Stomach (tissue), 8 donors: ENCODE measurements at regions not wholly inside any gene's neighbourhood (a gene's known extent, or its start where the extent isn't known, plus 50 kb on each side); places are given as distances from the start of the nearest gene placed in this dataset.

Source experiments
- DNase-seq, 2 donors: peaks; one replicate each; pipeline versions ENCODE4 v3.0.0 to v3.0.0-alpha.2; 2013 to 2019
- H3K27ac ChIP-seq, 5 donors: fragments of 200-600 bp in 4 of 5; sonication (generic) in 4 of 5; one replicate each; pipeline ENCODE4 v1.5.1; 2013 to 2019; ENCODE audit warnings: mild to moderate bottlenecking in 1 of 5, moderate library complexity in 1 of 5
- H3K27me3 ChIP-seq, 3 donors: fragments of 200-600 bp; sonication (generic); one replicate each; pipeline ENCODE4 v1.5.1; 2017 to 2019; ENCODE audit warnings: mixed run types in 1 of 3
- H3K36me3 ChIP-seq, 4 donors: fragments of 200-600 bp; sonication (generic); 1 replicate in 3 of 4; 2 replicates in 1 of 4; pipeline ENCODE4 v1.5.1; 2016 to 2019
- H3K4me1 ChIP-seq, 4 donors: fragments of 200-600 bp; sonication (generic); one replicate each; pipeline ENCODE4 v1.5.1; 2016 to 2019
- H3K4me3 ChIP-seq, 4 donors: fragments of 200-600 bp; sonication (generic) in 3 of 4; one replicate each; pipeline ENCODE4 v1.5.1; 2016 to 2019; ENCODE audit warnings: mild to moderate bottlenecking in 1 of 4
- H3K9me3 ChIP-seq, 4 donors: fragments of 200-600 bp; sonication (generic); one replicate each; pipeline ENCODE4 v1.5.1; 2016 to 2019
- CTCF ChIP-seq, 7 experiments: fragments of 450-650 bp in 4 of 7; fragments of 200-600 bp in 3 of 7; sonication (generic) in 3 of 7; IDR thresholded peaks; one replicate each; pipeline ENCODE4 v1.5.1; 2016 to 2019; ENCODE audit warnings: antibody characterized with exemption in 7 of 7, control low read depth in 2 of 7, mild to moderate bottlenecking in 1 of 7
- EP300 ChIP-seq: sonication (generic); formaldehyde crosslinking; IDR thresholded peaks from one replicate; pipeline ENCODE4 v1.6.1; 2017; ENCODE audit warnings: antibody characterized with exemption
- POLR2A ChIP-seq, 4 donors: fragments of 450-650 bp; IDR thresholded peaks; one replicate each; pipeline ENCODE4 v1.6.1; 2016; ENCODE audit warnings: antibody characterized with exemption in 4 of 4, control low read depth in 2 of 4, mild to moderate bottlenecking in 1 of 4, moderate library complexity in 1 of 4
- POLR2AphosphoS5 ChIP-seq, 3 donors: sonication (generic); formaldehyde crosslinking; IDR thresholded peaks; one replicate each; pipeline ENCODE4 v1.6.1; 2016; ENCODE audit warnings: antibody characterized with exemption in 3 of 3
- WGBS, 5 donors: extraction: QIAGEN DNeasy Blood & Tissue Kit in 3 of 5; methylation state at CpG; one replicate each; pipeline versions ENCODE4 v1.1.5 to v1.1.7; 2013 to 2018; 5-methylcytosine and 5-hydroxymethylcytosine counted together
- intact Hi-C: fragments of 100-400 bp; cut with DNase I; formaldehyde crosslinking; loops from one replicate; pipeline ENCODE4 v1.15.1; 2023; ENCODE audit warnings: low total_unique reads
- donor health status: healthy with polysubstance abuse.
- donor health status: Bipolar disorder and iron deficiency.
- donor health status: healthy.

- intact Hi-C loops: no loop called here
- H3K9me3 ChIP-seq: no peaks in the 10 kb centered on the region
- WGBS, 5 donors: 78 to 89% (median 83%) methylated on average over 7 of the region's 7 CpGs
- no peaks in the 10 kb centered on the region for H3K36me3 ChIP-seq
- TF ChIP-seq POLR2AphosphoS5 (IDR thresholded peaks at IDR 0.05) (no peak), POLR2A (IDR thresholded peaks at IDR 0.05) (no peak), CTCF (IDR thresholded peaks at IDR 0.05) (no peak), EP300 (no peak)
- H3K4me1 ChIP-seq: peaks cover 0 to 15% (median 8%) of the 10 kb centered on the region in 4 donors
- no peak for DNase-seq
- H3K27ac ChIP-seq: no peak overlapping the region
- H3K4me3 ChIP-seq: no peak overlapping the region
- no peaks in the 10 kb centered on the region for H3K27me3 ChIP-seq
These were observed 207.5 kb downstream of the IL20RB start for GRCh38 chr3:137165117-137165806.

- no peak for TF ChIP-seq POLR2A (IDR thresholded peaks at IDR 0.05)
- Histone ChIP-seq H3K27me3 (peaks cover 0 to 4% (median 0%) of the 10 kb centered on the region in 3 donors), H3K4me1 (no peaks in the 10 kb centered on the region), H3K4me3 (no peak overlapping the region), H3K27ac (no peak overlapping the region), H3K36me3 (no peaks in the 10 kb centered on the region), H3K9me3 (no peaks in the 10 kb centered on the region)
- DNase-seq: no peak
- 56 to 66% (median 56%) methylated on average over 5 of the region's 5 CpGs for WGBS, 5 donors
- intact Hi-C loops: no loop called here
These were observed 214.2 kb downstream of the IL20RB start for GRCh38 chr3:137171834-137172603.

- WGBS, 5 donors: 48 to 83% (median 73%) methylated on average over 1 of the region's 1 CpG
- no peak for TF ChIP-seq POLR2AphosphoS5 (IDR thresholded peaks at IDR 0.05)
- TF ChIP-seq EP300: no peak
- no peak for TF ChIP-seq POLR2A (IDR thresholded peaks at IDR 0.05)
- no peak for TF ChIP-seq CTCF (IDR thresholded peaks at IDR 0.05)
- intact Hi-C loops: no loop called here
- H3K4me1 ChIP-seq: no peaks in the 10 kb centered on the region
- DNase-seq: no peak
- no peaks in the 10 kb centered on the region for H3K9me3 ChIP-seq
- H3K27me3 ChIP-seq: peaks cover 0 to 4% (median 0%) of the 10 kb centered on the region in 3 donors
- H3K36me3 ChIP-seq: no peaks in the 10 kb centered on the region
- no peak overlapping the region for H3K4me3 ChIP-seq
- H3K27ac ChIP-seq: no peak overlapping the region
These were observed 214.9 kb downstream of the IL20RB start for GRCh38 chr3:137172728-137173127.

DNA sequence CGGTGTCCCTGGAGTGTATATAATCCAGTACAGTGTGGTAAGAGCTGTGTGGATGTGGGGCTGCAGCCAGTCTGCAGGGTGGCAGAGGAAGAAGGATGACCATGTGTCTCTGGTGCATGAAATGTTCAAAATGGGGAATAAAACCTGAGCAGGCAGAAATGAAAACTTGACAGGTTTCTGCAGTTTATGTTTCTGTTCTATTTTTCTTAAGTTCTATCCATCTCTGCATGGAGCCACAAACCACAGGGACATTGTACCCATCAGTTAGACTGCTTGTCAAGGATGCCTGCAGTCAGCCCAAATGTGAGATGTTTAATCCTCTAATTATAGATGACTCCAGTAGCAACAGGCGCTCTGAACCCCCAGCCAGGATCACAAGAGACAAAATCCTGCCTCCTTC, 216.7 kb downstream of the IL20RB start:
- no peaks in the 10 kb centered on the region for H3K9me3 ChIP-seq
- H3K4me1 ChIP-seq: no peaks in the 10 kb centered on the region
- DNase-seq: no peak
- H3K36me3 ChIP-seq: no peaks in the 10 kb centered on the region
- TF ChIP-seq POLR2A (IDR thresholded peaks at IDR 0.05) (no peak), EP300 (no peak), POLR2AphosphoS5 (IDR thresholded peaks at IDR 0.05) (no peak), CTCF (IDR thresholded peaks at IDR 0.05) (no peak)
- 36 to 80% (median 70%) methylated on average over 2 of the region's 2 CpGs for WGBS, 5 donors
- H3K27ac ChIP-seq: no peak overlapping the region
- intact Hi-C loops: no loop called here
- H3K27me3 ChIP-seq: peaks cover 0 to 4% (median 0%) of the 10 kb centered on the region in 3 donors
- no peak overlapping the region for H3K4me3 ChIP-seq

DNA sequence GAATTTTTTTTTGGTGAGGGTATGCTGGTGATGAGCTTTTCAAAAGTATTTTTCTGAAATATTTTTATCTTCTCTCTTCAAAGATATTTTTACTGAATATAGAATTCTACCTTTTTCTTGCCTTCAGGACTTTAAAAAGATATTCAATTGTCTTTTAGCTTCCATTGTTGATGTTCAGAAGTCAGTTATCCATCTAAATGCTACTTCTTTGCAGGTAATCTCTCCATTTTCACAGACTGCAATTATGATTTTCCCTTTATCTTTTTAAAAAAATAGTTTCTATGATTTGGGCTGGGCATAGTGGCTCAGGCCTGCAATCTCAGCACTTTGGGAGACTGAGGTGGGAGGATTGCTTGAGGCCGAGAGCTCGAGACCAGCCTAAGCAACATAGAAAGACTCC, 222.4 kb downstream of the IL20RB start:
- no peak for TF ChIP-seq POLR2AphosphoS5 (IDR thresholded peaks at IDR 0.05)
- no peak for TF ChIP-seq POLR2A (IDR thresholded peaks at IDR 0.05)
- no peak for TF ChIP-seq EP300
- no peak for TF ChIP-seq CTCF (IDR thresholded peaks at IDR 0.05)
- intact Hi-C loops: no loop called here
- Histone ChIP-seq H3K4me1 (no peaks in the 10 kb centered on the region), H3K4me3 (no peak overlapping the region), H3K27ac (no peak overlapping the region), H3K9me3 (peaks cover 0 to 11% (median 3%) of the 10 kb centered on the region in 4 donors), H3K27me3 (no peaks in the 10 kb centered on the region), H3K36me3 (no peaks in the 10 kb centered on the region)
- WGBS, 5 donors: 89 to 99% (median 96%) methylated on average over 2 of the region's 2 CpGs
- DNase-seq: no peak
